ENCODE measurements at regions not wholly inside any gene's neighbourhood (a gene's known extent, or its start where the extent isn't known, plus 50 kb on each side); places are given as distances from the start of the nearest gene placed in this dataset.

DNA sequence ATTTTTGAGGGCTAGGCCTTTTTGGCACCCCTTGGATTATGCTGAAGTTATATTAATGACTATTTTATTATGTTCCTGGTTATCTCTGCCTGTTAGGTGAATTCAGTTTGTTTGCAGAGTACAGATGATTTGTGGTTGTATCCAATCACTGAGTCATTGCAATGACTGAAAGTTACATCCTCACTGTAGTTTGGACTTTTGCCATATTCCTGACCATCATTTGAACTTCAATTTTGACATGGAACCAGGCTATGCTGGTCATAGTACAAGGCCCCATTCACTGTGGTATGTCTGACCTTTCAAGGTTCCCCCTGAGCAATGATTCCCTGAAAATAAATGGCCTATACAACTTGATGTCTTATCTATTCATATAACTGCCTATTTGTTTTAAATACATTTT lies 621.0 kb downstream of the CCER1 start:
- H3K9me2 ChIP-seq (ENCODE audit: insufficient read depth, low read length), result no peaks in the 10 kb centered on the region
- no peak overlapping the region for H3K4me3 ChIP-seq (ENCODE audit: low read length)
- no peak overlapping the region for H2AFZ ChIP-seq (ENCODE audit: low read depth, low read length)
- H4K20me1 ChIP-seq (ENCODE audit: insufficient read depth), result no peaks in the 10 kb centered on the region
- no peak overlapping the region for H3K27ac ChIP-seq (ENCODE audit: low read length)
- H3K36me3 ChIP-seq (ENCODE audit: insufficient read depth, low read length), result no peaks in the 10 kb centered on the region
- TF ChIP-seq, protein P1, sequence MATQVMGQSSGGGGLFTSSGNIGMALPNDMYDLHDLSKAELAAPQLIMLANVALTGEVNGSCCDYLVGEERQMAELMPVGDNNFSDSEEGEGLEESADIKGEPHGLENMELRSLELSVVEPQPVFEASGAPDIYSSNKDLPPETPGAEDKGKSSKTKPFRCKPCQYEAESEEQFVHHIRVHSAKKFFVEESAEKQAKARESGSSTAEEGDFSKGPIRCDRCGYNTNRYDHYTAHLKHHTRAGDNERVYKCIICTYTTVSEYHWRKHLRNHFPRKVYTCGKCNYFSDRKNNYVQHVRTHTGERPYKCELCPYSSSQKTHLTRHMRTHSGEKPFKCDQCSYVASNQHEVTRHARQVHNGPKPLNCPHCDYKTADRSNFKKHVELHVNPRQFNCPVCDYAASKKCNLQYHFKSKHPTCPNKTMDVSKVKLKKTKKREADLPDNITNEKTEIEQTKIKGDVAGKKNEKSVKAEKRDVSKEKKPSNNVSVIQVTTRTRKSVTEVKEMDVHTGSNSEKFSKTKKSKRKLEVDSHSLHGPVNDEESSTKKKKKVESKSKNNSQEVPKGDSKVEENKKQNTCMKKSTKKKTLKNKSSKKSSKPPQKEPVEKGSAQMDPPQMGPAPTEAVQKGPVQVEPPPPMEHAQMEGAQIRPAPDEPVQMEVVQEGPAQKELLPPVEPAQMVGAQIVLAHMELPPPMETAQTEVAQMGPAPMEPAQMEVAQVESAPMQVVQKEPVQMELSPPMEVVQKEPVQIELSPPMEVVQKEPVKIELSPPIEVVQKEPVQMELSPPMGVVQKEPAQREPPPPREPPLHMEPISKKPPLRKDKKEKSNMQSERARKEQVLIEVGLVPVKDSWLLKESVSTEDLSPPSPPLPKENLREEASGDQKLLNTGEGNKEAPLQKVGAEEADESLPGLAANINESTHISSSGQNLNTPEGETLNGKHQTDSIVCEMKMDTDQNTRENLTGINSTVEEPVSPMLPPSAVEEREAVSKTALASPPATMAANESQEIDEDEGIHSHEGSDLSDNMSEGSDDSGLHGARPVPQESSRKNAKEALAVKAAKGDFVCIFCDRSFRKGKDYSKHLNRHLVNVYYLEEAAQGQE (IDR thresholded peaks at IDR 0.05; ENCODE audit: borderline replicate concordance), result no peak
- TF ChIP-seq EP300 (conservative IDR thresholded peaks at IDR 0.05; ENCODE audit: poor library complexity, severe bottlenecking) (no peak), RAD21 (conservative IDR thresholded peaks at IDR 0.05) (no peak), TAF1 (IDR thresholded peaks at IDR 0.05; ENCODE audit: low read depth) (no peak), POLR2AphosphoS5 (IDR thresholded peaks at IDR 0.05) (no peak), SMC3 (conservative IDR thresholded peaks at IDR 0.05; ENCODE audit: poor library complexity) (no peak), EZH2 (IDR thresholded peaks at IDR 0.05; ENCODE audit: borderline replicate concordance, insufficient read depth, low read length, poor library complexity, severe bottlenecking) (no peak), MXI1 (conservative IDR thresholded peaks at IDR 0.05; ENCODE audit: poor library complexity, severe bottlenecking) (no peak)
- TF ChIP-seq, protein P2, sequence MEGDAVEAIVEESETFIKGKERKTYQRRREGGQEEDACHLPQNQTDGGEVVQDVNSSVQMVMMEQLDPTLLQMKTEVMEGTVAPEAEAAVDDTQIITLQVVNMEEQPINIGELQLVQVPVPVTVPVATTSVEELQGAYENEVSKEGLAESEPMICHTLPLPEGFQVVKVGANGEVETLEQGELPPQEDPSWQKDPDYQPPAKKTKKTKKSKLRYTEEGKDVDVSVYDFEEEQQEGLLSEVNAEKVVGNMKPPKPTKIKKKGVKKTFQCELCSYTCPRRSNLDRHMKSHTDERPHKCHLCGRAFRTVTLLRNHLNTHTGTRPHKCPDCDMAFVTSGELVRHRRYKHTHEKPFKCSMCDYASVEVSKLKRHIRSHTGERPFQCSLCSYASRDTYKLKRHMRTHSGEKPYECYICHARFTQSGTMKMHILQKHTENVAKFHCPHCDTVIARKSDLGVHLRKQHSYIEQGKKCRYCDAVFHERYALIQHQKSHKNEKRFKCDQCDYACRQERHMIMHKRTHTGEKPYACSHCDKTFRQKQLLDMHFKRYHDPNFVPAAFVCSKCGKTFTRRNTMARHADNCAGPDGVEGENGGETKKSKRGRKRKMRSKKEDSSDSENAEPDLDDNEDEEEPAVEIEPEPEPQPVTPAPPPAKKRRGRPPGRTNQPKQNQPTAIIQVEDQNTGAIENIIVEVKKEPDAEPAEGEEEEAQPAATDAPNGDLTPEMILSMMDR (IDR thresholded peaks at IDR 0.05; ENCODE audit: poor library complexity, severe bottlenecking), result no peak
- H3F3A ChIP-seq (ENCODE audit: insufficient read depth, low read length, poor library complexity, severe bottlenecking), result no peaks in the 10 kb centered on the region
- H3K9me3 ChIP-seq (ENCODE audit: low read length), result no peaks in the 10 kb centered on the region
- no peak overlapping the region for H3K9ac ChIP-seq (ENCODE audit: low read length)
- H3K79me2 ChIP-seq (replicated peaks; ENCODE audit: insufficient read depth, low read length), result no peaks in the 10 kb centered on the region
- H3K4me2 ChIP-seq (ENCODE audit: low read length), result no peak overlapping the region
- H3K27me3 ChIP-seq (ENCODE audit: insufficient read depth, low read depth, low read length), result no peaks in the 10 kb centered on the region

DNA sequence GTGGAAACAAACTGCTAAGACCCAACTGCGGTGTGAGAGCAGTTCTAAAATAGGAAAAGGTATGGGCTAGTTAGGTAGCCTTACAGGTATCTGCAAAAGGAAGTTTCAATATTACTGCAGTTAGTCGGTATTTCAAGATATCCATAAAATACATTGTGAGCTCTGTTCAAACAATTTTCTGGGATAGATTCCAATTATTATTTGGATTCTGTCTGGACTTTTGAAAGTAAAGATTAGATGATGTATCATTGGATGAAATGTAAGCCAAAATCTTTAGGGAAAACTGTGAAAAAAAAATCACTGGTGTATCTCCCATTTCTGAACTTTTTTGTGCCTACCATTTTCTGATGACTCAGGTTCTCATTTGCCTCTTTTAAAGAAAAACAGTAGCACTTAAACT lies 621.6 kb downstream of the CCER1 start:
- no peaks in the 10 kb centered on the region for H4K20me1 ChIP-seq (ENCODE audit: insufficient read depth)
- no peaks in the 10 kb centered on the region for H3F3A ChIP-seq (ENCODE audit: insufficient read depth, low read length, poor library complexity, severe bottlenecking)
- H3K9me3 ChIP-seq (ENCODE audit: low read length), result no peaks in the 10 kb centered on the region
- no peak for TF ChIP-seq EP300 (conservative IDR thresholded peaks at IDR 0.05; ENCODE audit: poor library complexity, severe bottlenecking)
- TF ChIP-seq RAD21 (conservative IDR thresholded peaks at IDR 0.05), result no peak
- no peak for TF ChIP-seq TAF1 (IDR thresholded peaks at IDR 0.05; ENCODE audit: low read depth)
- TF ChIP-seq, protein P1 (IDR thresholded peaks at IDR 0.05; ENCODE audit: borderline replicate concordance), result no peak
- TF ChIP-seq SMC3 (conservative IDR thresholded peaks at IDR 0.05; ENCODE audit: poor library complexity), result no peak
- TF ChIP-seq, protein P2 (IDR thresholded peaks at IDR 0.05; ENCODE audit: poor library complexity, severe bottlenecking), result no peak
- TF ChIP-seq EZH2 (IDR thresholded peaks at IDR 0.05; ENCODE audit: borderline replicate concordance, insufficient read depth, low read length, poor library complexity, severe bottlenecking), result no peak
- TF ChIP-seq POLR2AphosphoS5 (IDR thresholded peaks at IDR 0.05), result no peak
- no peak for TF ChIP-seq MXI1 (conservative IDR thresholded peaks at IDR 0.05; ENCODE audit: poor library complexity, severe bottlenecking)
- no peak overlapping the region for H2AFZ ChIP-seq (ENCODE audit: low read depth, low read length)
- H3K9me2 ChIP-seq (ENCODE audit: insufficient read depth, low read length), result no peaks in the 10 kb centered on the region
- H3K27me3 ChIP-seq (ENCODE audit: insufficient read depth, low read depth, low read length), result no peaks in the 10 kb centered on the region
- H3K9ac ChIP-seq (ENCODE audit: low read length), result no peak overlapping the region
- H3K79me2 ChIP-seq (replicated peaks; ENCODE audit: insufficient read depth, low read length), result no peaks in the 10 kb centered on the region
- no peak overlapping the region for H3K4me2 ChIP-seq (ENCODE audit: low read length)
- no peaks in the 10 kb centered on the region for H3K36me3 ChIP-seq (ENCODE audit: insufficient read depth, low read length)
- no peak overlapping the region for H3K4me3 ChIP-seq (ENCODE audit: low read length)
- no peak overlapping the region for H3K27ac ChIP-seq (ENCODE audit: low read length)

All from neural cell (in vitro differentiated cells).